Gastroesophageal sphincter (tissue), 3 donors: ENCODE measurements at regions not wholly inside any gene's neighbourhood (a gene's known extent, or its start where the extent isn't known, plus 50 kb on each side); places are given as distances from the start of the nearest gene placed in this dataset.

ENCODE experiments used
- POLR2A ChIP-seq, 2 donors: fragments of 450-650 bp; IDR thresholded peaks; one replicate each; pipeline ENCODE4 v1.6.1; 2017; ENCODE audit warnings: antibody characterized with exemption in 2 of 2, mild to moderate bottlenecking in 2 of 2, moderate library complexity in 1 of 2
- POLR2AphosphoS5 ChIP-seq: sonication (generic); formaldehyde crosslinking; IDR thresholded peaks from one replicate; pipeline ENCODE4 v1.6.1; 2017; ENCODE audit warnings: antibody characterized with exemption
- TF ChIP-seq, protein P1 (sequence below), 4 experiments: fragments of 200-600 bp in 2 of 4; fragments of 450-650 bp in 2 of 4; sonication (generic) in 1 of 4; IDR thresholded peaks; one replicate each; pipeline ENCODE4 v1.5.1; 2017 to 2019; ENCODE audit warnings: antibody characterized with exemption in 4 of 4, mild to moderate bottlenecking in 2 of 4, moderate library complexity in 2 of 4

- TF ChIP-seq, protein P1, sequence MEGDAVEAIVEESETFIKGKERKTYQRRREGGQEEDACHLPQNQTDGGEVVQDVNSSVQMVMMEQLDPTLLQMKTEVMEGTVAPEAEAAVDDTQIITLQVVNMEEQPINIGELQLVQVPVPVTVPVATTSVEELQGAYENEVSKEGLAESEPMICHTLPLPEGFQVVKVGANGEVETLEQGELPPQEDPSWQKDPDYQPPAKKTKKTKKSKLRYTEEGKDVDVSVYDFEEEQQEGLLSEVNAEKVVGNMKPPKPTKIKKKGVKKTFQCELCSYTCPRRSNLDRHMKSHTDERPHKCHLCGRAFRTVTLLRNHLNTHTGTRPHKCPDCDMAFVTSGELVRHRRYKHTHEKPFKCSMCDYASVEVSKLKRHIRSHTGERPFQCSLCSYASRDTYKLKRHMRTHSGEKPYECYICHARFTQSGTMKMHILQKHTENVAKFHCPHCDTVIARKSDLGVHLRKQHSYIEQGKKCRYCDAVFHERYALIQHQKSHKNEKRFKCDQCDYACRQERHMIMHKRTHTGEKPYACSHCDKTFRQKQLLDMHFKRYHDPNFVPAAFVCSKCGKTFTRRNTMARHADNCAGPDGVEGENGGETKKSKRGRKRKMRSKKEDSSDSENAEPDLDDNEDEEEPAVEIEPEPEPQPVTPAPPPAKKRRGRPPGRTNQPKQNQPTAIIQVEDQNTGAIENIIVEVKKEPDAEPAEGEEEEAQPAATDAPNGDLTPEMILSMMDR (IDR thresholded peaks at IDR 0.05), result no peak
- TF ChIP-seq POLR2A (IDR thresholded peaks at IDR 0.05) (no peak), POLR2AphosphoS5 (no peak)
These were observed 82.1 kb downstream of the ETAA1 start for GRCh38 chr2:67479261-67479660.
